Smooth muscle cell (in vitro differentiated cells): ENCODE measurements at regions not wholly inside any gene's neighbourhood (a gene's known extent, or its start where the extent isn't known, plus 50 kb on each side); places are given as distances from the start of the nearest gene placed in this dataset.

Experiments
- DNase-seq: peaks from one replicate; lab custom pipeline; 2025; ENCODE audit not compliant: unreplicated experiment; lab: John Stamatoyannopoulos, UW
- H2AFZ ChIP-seq: fragments of 200-600 bp; sonication (generic); 2 replicates; pipeline ENCODE4 v1.6.0; 2016; ENCODE audit warnings: antibody characterized with exemption, low read depth, mild to moderate bottlenecking
- H3F3A ChIP-seq: fragments of 200-600 bp; sonication (generic); 2 replicates; pipeline ENCODE4 v1.6.0; 2017; ENCODE audit warnings: antibody characterized with exemption, low read depth
- H3K27ac ChIP-seq: fragments of 200-600 bp; sonication (generic); 2 replicates; pipeline ENCODE4 v1.5.1; 2016; ENCODE audit warnings: low read depth, mild to moderate bottlenecking
- H3K27me3 ChIP-seq: fragments of 200-600 bp; sonication (generic); 2 replicates; pipeline ENCODE4 v1.6.1; 2016; ENCODE audit warnings: low read depth, mild to moderate bottlenecking
- H3K36me3 ChIP-seq: fragments of 200-600 bp; sonication (generic); 2 replicates; pipeline ENCODE4 v1.5.1; 2016; ENCODE audit warnings: low read depth
- H3K4me1 ChIP-seq: fragments of 200-600 bp; sonication (generic); 2 replicates; pipeline ENCODE4 v1.5.1; 2016; ENCODE audit warnings: low read depth
- H3K4me2 ChIP-seq: fragments of 200-600 bp; sonication (generic); 2 replicates; pipeline ENCODE4 v1.6.0; 2016; ENCODE audit warnings: mild to moderate bottlenecking
- H3K4me3 ChIP-seq: fragments of 200-600 bp; sonication (generic); 2 replicates; pipeline ENCODE4 v1.5.1; 2016; ENCODE audit warnings: mild to moderate bottlenecking
- H3K79me2 ChIP-seq: fragments of 200-600 bp; sonication (generic); 2 replicates; pipeline ENCODE4 v1.6.0; 2016; ENCODE audit warnings: low read depth, mild to moderate bottlenecking
- H3K9ac ChIP-seq: fragments of 200-600 bp; sonication (generic); 2 replicates; pipeline ENCODE4 v1.6.0; 2016; ENCODE audit warnings: low read depth
- H3K9me3 ChIP-seq: fragments of 200-600 bp; sonication (generic); replicated peaks from 2 replicates; pipeline ENCODE4 v1.5.1; 2016; ENCODE audit warnings: low read depth
- H4K20me1 ChIP-seq: fragments of 200-600 bp; sonication (generic); 2 replicates; pipeline ENCODE4 v1.6.0; 2016; ENCODE audit warnings: low read depth
- CTCF ChIP-seq: fragments of 200-600 bp; sonication (generic); IDR thresholded peaks from 2 replicates; pipeline ENCODE4 v1.5.1; 2017; ENCODE audit warnings: borderline replicate concordance, mild to moderate bottlenecking, antibody characterized with exemption; ENCODE audit not compliant: insufficient read depth, poor library complexity, severe bottlenecking
- WGBS: methylation state at CpG from one replicate; pipeline ENCODE4 v1.1.7; 2016; ENCODE audit warnings: low lambda C conversion rate; 5-methylcytosine and 5-hydroxymethylcytosine counted together

- WGBS = 77% methylated on average over 3 of the region's 3 CpGs
- Histone ChIP-seq H3K4me1 (no peaks in the 10 kb centered on the region), H3K79me2 (no peaks in the 10 kb centered on the region), H3F3A (no peaks in the 10 kb centered on the region), H3K27ac (no peak overlapping the region), H3K27me3 (peaks cover 26% of the 10 kb centered on the region), H3K9me3 (no peaks in the 10 kb centered on the region), H2AFZ (no peak overlapping the region), H3K4me3 (no peak overlapping the region), H4K20me1 (no peaks in the 10 kb centered on the region), H3K9ac (no peak overlapping the region), H3K36me3 (no peaks in the 10 kb centered on the region), H3K4me2 (no peak overlapping the region)
- TF ChIP-seq CTCF = no peak
- DNase-seq = no peak
Measured at GRCh38 chr3:140843656-140844055, 98.0 kb upstream of the SLC25A36 start.

GRCh38 chr3:140844072-140844471, 97.6 kb upstream of the SLC25A36 start:
- Histone ChIP-seq H4K20me1 (no peaks in the 10 kb centered on the region), H3K4me3 (no peak overlapping the region), H3K27me3 (peaks cover 26% of the 10 kb centered on the region), H2AFZ (no peak overlapping the region), H3K9me3 (no peaks in the 10 kb centered on the region), H3K4me2 (no peak overlapping the region), H3K27ac (no peak overlapping the region), H3F3A (no peaks in the 10 kb centered on the region), H3K4me1 (no peaks in the 10 kb centered on the region), H3K36me3 (no peaks in the 10 kb centered on the region), H3K9ac (no peak overlapping the region), H3K79me2 (no peaks in the 10 kb centered on the region)
- WGBS = 91% methylated on average over 1 of the region's 1 CpG
- TF ChIP-seq CTCF = no peak
- DNase-seq = no peak

- no peak for TF ChIP-seq CTCF
- H3K27ac ChIP-seq = no peak overlapping the region
- H3K4me3 ChIP-seq = no peak overlapping the region
- WGBS = 94% methylated on average over 2 of the region's 2 CpGs
- H3K9ac ChIP-seq = no peak overlapping the region
- no peak overlapping the region for H3K4me2 ChIP-seq
- H3K4me1 ChIP-seq = no peaks in the 10 kb centered on the region
- no peaks in the 10 kb centered on the region for H3K79me2 ChIP-seq
- H4K20me1 ChIP-seq = no peaks in the 10 kb centered on the region
- peaks cover 26% of the 10 kb centered on the region for H3K27me3 ChIP-seq
- no peak overlapping the region for H2AFZ ChIP-seq
- H3F3A ChIP-seq = no peaks in the 10 kb centered on the region
- no peak for DNase-seq
- H3K36me3 ChIP-seq = no peaks in the 10 kb centered on the region
- no peaks in the 10 kb centered on the region for H3K9me3 ChIP-seq
Measured at GRCh38 chr3:140845882-140846281, 95.8 kb upstream of the SLC25A36 start.

- H3K4me3 ChIP-seq = no peak overlapping the region
- no peaks in the 10 kb centered on the region for H3K9me3 ChIP-seq
- H2AFZ ChIP-seq = no peak overlapping the region
- no peak for TF ChIP-seq CTCF
- H3F3A ChIP-seq = no peaks in the 10 kb centered on the region
- no peaks in the 10 kb centered on the region for H3K4me1 ChIP-seq
- H4K20me1 ChIP-seq = no peaks in the 10 kb centered on the region
- H3K36me3 ChIP-seq = no peaks in the 10 kb centered on the region
- no peak overlapping the region for H3K27ac ChIP-seq
- no peak for DNase-seq
- WGBS = 64% methylated on average over 1 of the region's 1 CpG
- H3K79me2 ChIP-seq = no peaks in the 10 kb centered on the region
- H3K27me3 ChIP-seq = peaks cover 26% of the 10 kb centered on the region
- no peak overlapping the region for H3K4me2 ChIP-seq
- no peak overlapping the region for H3K9ac ChIP-seq
Measured at GRCh38 chr3:140848666-140849065, 93.0 kb upstream of the SLC25A36 start.
